ENCODE measurements at regions not wholly inside any gene's neighbourhood (a gene's known extent, or its start where the extent isn't known, plus 50 kb on each side); places are given as distances from the start of the nearest gene placed in this dataset.

- Histone ChIP-seq H2AFZ (ENCODE audit: control insufficient read depth, low read length) (no peak overlapping the region), H4K20me1 (ENCODE audit: control insufficient read depth, extremely low read depth, insufficient read depth, low read length) (no peaks in the 10 kb centered on the region), H3K9ac (ENCODE audit: control insufficient read depth, extremely low read depth, insufficient read depth, low read length) (no peak overlapping the region), H3K4me1 (ENCODE audit: control insufficient read depth, extremely low read depth, insufficient read depth, low read length) (no peaks in the 10 kb centered on the region), H3K4me3 (ENCODE audit: control insufficient read depth in 2 of 3, extremely low read depth in 1 of 3, insufficient read depth in 2 of 3, low read depth in 1 of 3, low read length in 3 of 3) (no peak overlapping the region), H3K36me3 (ENCODE audit: control insufficient read depth in 2 of 2, extremely low read depth in 1 of 2, insufficient read depth in 2 of 2, low read length in 2 of 2) (no peaks in the 10 kb centered on the region), H3K9me3 (ENCODE audit: control insufficient read depth, low read depth, low read length) (no peaks in the 10 kb centered on the region), H3K9me1 (ENCODE audit: control insufficient read depth, extremely low read depth, insufficient read depth, low read length) (no peaks in the 10 kb centered on the region), H3K27ac (ENCODE audit: control insufficient read depth, insufficient read depth, low read length) (no peak overlapping the region), H3K27me3 (ENCODE audit: control insufficient read depth, extremely low read depth, insufficient read depth, low read length) (no peaks in the 10 kb centered on the region), H3K4me2 (ENCODE audit: control insufficient read depth, extremely low read depth, insufficient read depth, low read depth, low read length) (no peak overlapping the region), H3K79me2 (ENCODE audit: control insufficient read depth, insufficient read depth, low read length) (no peaks in the 10 kb centered on the region)
- TF ChIP-seq EZH2 (IDR thresholded peaks at IDR 0.05; ENCODE audit: low read length) (no peak), CTCF (optimal IDR thresholded peaks at IDR 0.05 in 1 of 3, IDR thresholded peaks at IDR 0.05 in 1 of 3, conservative IDR thresholded peaks at IDR 0.05 in 1 of 3; ENCODE audit: extremely low read depth in 1 of 3, insufficient read depth in 2 of 3, low read length in 3 of 3) (no peak)
- dilution Hi-C loops (cut with MboI; ENCODE audit: extremely low pct_ligation_motif_present, low sequenced_read_pairs) = no loop called here
- DNase-seq (ENCODE audit: low read depth, low spot score) (no peak), FAIRE-seq (no peak)
These were observed 85.4 kb upstream of the LINC00305 start for GRCh38 chr18:64234321-64234720.

GRCh38 chr18:64233851-64234250, 85.0 kb upstream of the LINC00305 start:
- Histone ChIP-seq H2AFZ (ENCODE audit: control insufficient read depth, low read length) (no peak overlapping the region), H3K4me3 (ENCODE audit: control insufficient read depth in 2 of 3, extremely low read depth in 1 of 3, insufficient read depth in 2 of 3, low read depth in 1 of 3, low read length in 3 of 3) (no peak overlapping the region), H3K4me1 (ENCODE audit: control insufficient read depth, extremely low read depth, insufficient read depth, low read length) (no peaks in the 10 kb centered on the region), H3K9ac (ENCODE audit: control insufficient read depth, extremely low read depth, insufficient read depth, low read length) (no peak overlapping the region), H4K20me1 (ENCODE audit: control insufficient read depth, extremely low read depth, insufficient read depth, low read length) (no peaks in the 10 kb centered on the region), H3K27me3 (ENCODE audit: control insufficient read depth, extremely low read depth, insufficient read depth, low read length) (no peaks in the 10 kb centered on the region), H3K36me3 (ENCODE audit: control insufficient read depth in 2 of 2, extremely low read depth in 1 of 2, insufficient read depth in 2 of 2, low read length in 2 of 2) (no peaks in the 10 kb centered on the region), H3K9me3 (ENCODE audit: control insufficient read depth, low read depth, low read length) (no peaks in the 10 kb centered on the region), H3K79me2 (ENCODE audit: control insufficient read depth, insufficient read depth, low read length) (no peaks in the 10 kb centered on the region), H3K4me2 (ENCODE audit: control insufficient read depth, extremely low read depth, insufficient read depth, low read depth, low read length) (no peak overlapping the region), H3K27ac (ENCODE audit: control insufficient read depth, insufficient read depth, low read length) (no peak overlapping the region), H3K9me1 (ENCODE audit: control insufficient read depth, extremely low read depth, insufficient read depth, low read length) (no peaks in the 10 kb centered on the region)
- no peak for DNase-seq (ENCODE audit: low read depth, low spot score)
- dilution Hi-C loops (cut with MboI; ENCODE audit: extremely low pct_ligation_motif_present, low sequenced_read_pairs) = no loop called here
- no peak for TF ChIP-seq CTCF (optimal IDR thresholded peaks at IDR 0.05 in 1 of 3, IDR thresholded peaks at IDR 0.05 in 1 of 3, conservative IDR thresholded peaks at IDR 0.05 in 1 of 3; ENCODE audit: extremely low read depth in 1 of 3, insufficient read depth in 2 of 3, low read length in 3 of 3)
- TF ChIP-seq EZH2 (IDR thresholded peaks at IDR 0.05; ENCODE audit: low read length) = no peak
- no peak for FAIRE-seq

Data from keratinocyte (primary cell).